Loucy (cell line): ENCODE measurements at regions not wholly inside any gene's neighbourhood (a gene's known extent, or its start where the extent isn't known, plus 50 kb on each side); places are given as distances from the start of the nearest gene placed in this dataset.

Source experiments
- EZH2phosphoT487 ChIP-seq: fragments of 200-600 bp; IDR thresholded peaks from 2 replicates; pipeline ENCODE4 v1.6.1; 2018; ENCODE audit warnings: antibody characterized with exemption, mild to moderate bottlenecking, moderate library complexity, borderline replicate concordance
- TF ChIP-seq, protein P1 (sequence below): fragments of 200-600 bp; sonication (generic); conservative IDR thresholded peaks from 2 replicates; pipeline ENCODE4 v1.5.1; 2014; ENCODE audit warnings: mild to moderate bottlenecking, antibody characterized with exemption, low read length

DNA sequence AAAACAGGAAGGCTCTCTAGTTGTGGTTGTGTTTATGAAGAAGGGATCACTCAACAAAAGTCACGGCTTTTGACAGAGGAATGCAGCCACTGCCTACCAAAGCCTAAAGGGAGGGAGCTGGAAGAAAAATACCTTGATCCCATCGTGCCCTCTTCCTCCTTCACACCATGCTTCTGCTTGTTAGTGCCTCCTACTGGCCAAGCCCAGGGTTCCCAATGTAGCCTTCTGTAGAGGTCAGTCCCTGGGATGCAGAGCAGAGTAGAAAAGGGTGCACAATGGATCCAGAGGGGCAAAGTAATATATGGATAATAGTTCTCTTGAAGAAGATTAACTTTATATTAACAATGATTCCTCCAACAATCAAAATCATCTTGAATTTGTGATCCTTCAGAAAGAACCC, 293.5 kb upstream of the FERMT1 start:
- TF ChIP-seq, protein P1, sequence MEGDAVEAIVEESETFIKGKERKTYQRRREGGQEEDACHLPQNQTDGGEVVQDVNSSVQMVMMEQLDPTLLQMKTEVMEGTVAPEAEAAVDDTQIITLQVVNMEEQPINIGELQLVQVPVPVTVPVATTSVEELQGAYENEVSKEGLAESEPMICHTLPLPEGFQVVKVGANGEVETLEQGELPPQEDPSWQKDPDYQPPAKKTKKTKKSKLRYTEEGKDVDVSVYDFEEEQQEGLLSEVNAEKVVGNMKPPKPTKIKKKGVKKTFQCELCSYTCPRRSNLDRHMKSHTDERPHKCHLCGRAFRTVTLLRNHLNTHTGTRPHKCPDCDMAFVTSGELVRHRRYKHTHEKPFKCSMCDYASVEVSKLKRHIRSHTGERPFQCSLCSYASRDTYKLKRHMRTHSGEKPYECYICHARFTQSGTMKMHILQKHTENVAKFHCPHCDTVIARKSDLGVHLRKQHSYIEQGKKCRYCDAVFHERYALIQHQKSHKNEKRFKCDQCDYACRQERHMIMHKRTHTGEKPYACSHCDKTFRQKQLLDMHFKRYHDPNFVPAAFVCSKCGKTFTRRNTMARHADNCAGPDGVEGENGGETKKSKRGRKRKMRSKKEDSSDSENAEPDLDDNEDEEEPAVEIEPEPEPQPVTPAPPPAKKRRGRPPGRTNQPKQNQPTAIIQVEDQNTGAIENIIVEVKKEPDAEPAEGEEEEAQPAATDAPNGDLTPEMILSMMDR = no peak
- no peak for TF ChIP-seq EZH2phosphoT487
